Dedifferentiated amniotic fluid mesenchymal stem cell (primary cell): ENCODE measurements at regions not wholly inside any gene's neighbourhood (a gene's known extent, or its start where the extent isn't known, plus 50 kb on each side); places are given as distances from the start of the nearest gene placed in this dataset.

Experiments used
- DNase-seq: peaks from one replicate; pipeline ENCODE4 v3.0.0-alpha.2; 2016; ENCODE audit errors: extremely low spot score

- DNase-seq = no peak
Observed at GRCh38 chr6:25012657-25013056, 76.9 kb upstream of the RIPOR2 start.

GRCh38 chr6:25013246-25013645, 77.5 kb upstream of the RIPOR2 start:
- DNase-seq = no peak

- DNase-seq = no peak
Observed at GRCh38 chr6:25014369-25014768, 78.6 kb upstream of the RIPOR2 start.

GRCh38 chr6:25014791-25015560, 79.2 kb upstream of the RIPOR2 start:
- no peak for DNase-seq

GRCh38 chr6:25016014-25016720, 80.4 kb upstream of the RIPOR2 start:
- peak; percentile 17 for DNase-seq

- no peak for DNase-seq
Observed at GRCh38 chr6:25017486-25017885, 81.7 kb upstream of the RIPOR2 start.

- peak; percentile 50 for DNase-seq
Observed at GRCh38 chr6:25017932-25018567, 82.3 kb upstream of the RIPOR2 start.

- DNase-seq = no peak
Observed at GRCh38 chr6:25018568-25018954, 82.8 kb upstream of the RIPOR2 start.

GRCh38 chr6:25022140-25022553, 86.4 kb upstream of the RIPOR2 start:
- peak; percentile 20 for DNase-seq

GRCh38 chr6:25023781-25024180, 88.0 kb upstream of the RIPOR2 start:
- no peak for DNase-seq

- DNase-seq = no peak
Observed at GRCh38 chr6:25024821-25025220, 89.1 kb upstream of the RIPOR2 start.

GRCh38 chr6:25025248-25025918, 89.6 kb upstream of the RIPOR2 start:
- no peak for DNase-seq

GRCh38 chr6:25025919-25026301, 90.2 kb upstream of the RIPOR2 start:
- no peak for DNase-seq

- no peak for DNase-seq
Observed at GRCh38 chr6:25026723-25027122, 91.0 kb upstream of the RIPOR2 start.

GRCh38 chr6:25027221-25027916, 91.6 kb upstream of the RIPOR2 start:
- DNase-seq = no peak

GRCh38 chr6:25028328-25028727, 92.6 kb upstream of the RIPOR2 start:
- DNase-seq = no peak

- DNase-seq = no peak
Observed at GRCh38 chr6:25032934-25033333, 97.2 kb upstream of the RIPOR2 start.

GRCh38 chr6:25034431-25034921, 98.7 kb upstream of the RIPOR2 start:
- no peak for DNase-seq

GRCh38 chr6:25035174-25035511, 99.4 kb upstream of the RIPOR2 start:
- no peak for DNase-seq

- DNase-seq = no peak
Observed at GRCh38 chr6:25035512-25036435, 100.0 kb upstream of the RIPOR2 start.

GRCh38 chr6:25036461-25036860, 100.7 kb upstream of the RIPOR2 start:
- no peak for DNase-seq
